GM12878 (cell line): ENCODE measurements at regions not wholly inside any gene's neighbourhood (a gene's known extent, or its start where the extent isn't known, plus 50 kb on each side); places are given as distances from the start of the nearest gene placed in this dataset.

Source experiments
- ATAC-seq: fragments of 200-7000 bp; cut with Tn5 transposase; 3 replicates; pipeline ENCODE4 v1.9.1; 2020; ENCODE audit warnings: mild to moderate bottlenecking, moderate library complexity
- BruUV-seq: library from RNA; stranded (reverse); fragments of 400-500 nt; replicated peaks from 2 replicates; lab custom pipeline; 2021; lab: Mats Ljungman, UMichigan
- CTCF ChIA-PET: fragments of 300-600 bp; sonication (Branson Sonifier 250); formaldehyde crosslinking; extraction: SDS; loops from one replicate; lab custom pipeline; 2021; ENCODE audit warnings: inconsistent platforms; lab: Yijun Ruan, JAX
- POLR2A ChIA-PET: fragments of 350-600 bp; formaldehyde crosslinking; extraction: SDS; loops from one replicate; lab custom pipeline; 2021; ENCODE audit warnings: inconsistent platforms; lab: Charles Lee
- RAD21 ChIA-PET: fragments of 300-600 bp; sonication (Branson Sonifier 250); formaldehyde crosslinking; loops from one replicate; lab custom pipeline; 2023; ENCODE audit warnings: antibody characterized with exemption; ENCODE audit not compliant: unreplicated experiment; lab: Charles Lee
- SMC1A ChIA-PET: fragments of 300-600 bp; sonication (Branson Sonifier 250); formaldehyde crosslinking; loops from one replicate; lab custom pipeline; 2023; ENCODE audit not compliant: unreplicated experiment, uncharacterized antibody; lab: Charles Lee
- DNase-seq: peaks from one replicate; pipeline ENCODE4 v3.0.0-alpha.2; 2011; ENCODE audit warnings: low read depth, low spot score
- FAIRE-seq: peaks from 3 replicates; lab custom pipeline; 2011; peaks lifted over from hg19 to GRCh38; lab: Jason Lieb, UNC
- H2AFZ ChIP-seq: 2 replicates; pipeline ENCODE4 v1.6.0; 2011; ENCODE audit warnings: low read depth, low read length, control low read depth; ENCODE audit not compliant: control insufficient read depth
- H3K27ac ChIP-seq: 2 replicates; pipeline ENCODE4 v1.5.1; 2011; ENCODE audit warnings: control low read depth; ENCODE audit not compliant: control insufficient read depth, insufficient read depth
- H3K27me3 ChIP-seq, 2 experiments: replicated peaks in 1 of 2; 2 replicates each; pipeline versions ENCODE4 v1.6.0 to v1.6.1; 2011; ENCODE audit warnings: low read length in 1 of 2; ENCODE audit not compliant: control insufficient read depth in 2 of 2, insufficient read depth in 2 of 2
- H3K36me3 ChIP-seq, 2 experiments: 2 replicates each; pipeline ENCODE4 v1.5.1; 2011; ENCODE audit warnings: low read length in 1 of 2; ENCODE audit not compliant: control insufficient read depth in 2 of 2, insufficient read depth in 2 of 2
- H3K4me1 ChIP-seq: 2 replicates; pipeline ENCODE4 v1.6.1; 2011; ENCODE audit warnings: mild to moderate bottlenecking, low read length, moderate library complexity, mixed read lengths; ENCODE audit not compliant: control insufficient read depth, insufficient read depth
- H3K4me2 ChIP-seq: 2 replicates; pipeline ENCODE4 v1.6.0; 2011; ENCODE audit warnings: control low read depth; ENCODE audit not compliant: control insufficient read depth, insufficient read depth
- H3K4me3 ChIP-seq: fragments of 200-600 bp; sonication (generic); 2 replicates; pipeline ENCODE4 v1.5.1; 2016
- H3K79me2 ChIP-seq: 2 replicates; pipeline ENCODE4 v1.6.0; 2011; ENCODE audit warnings: low read length; ENCODE audit not compliant: control insufficient read depth, insufficient read depth
- H3K9ac ChIP-seq: 2 replicates; pipeline ENCODE4 v1.8.0; 2011; ENCODE audit warnings: low read length, control low read depth, mixed read lengths; ENCODE audit not compliant: control insufficient read depth, insufficient read depth
- H3K9me3 ChIP-seq: replicated peaks from 3 replicates; pipeline ENCODE4 v1.5.1; 2011; ENCODE audit warnings: mild to moderate bottlenecking, low read length; ENCODE audit not compliant: control insufficient read depth, insufficient read depth
- H4K20me1 ChIP-seq: 2 replicates; pipeline ENCODE4 v1.6.0; 2011; ENCODE audit not compliant: control insufficient read depth, insufficient read depth
- BCL11A ChIP-seq: IDR thresholded peaks from 2 replicates; pipeline ENCODE4 v1.6.1; 2011; ENCODE audit warnings: low read depth, low read length
- KDM1A ChIP-seq: fragments of 200-600 bp; sonication (generic); IDR thresholded peaks from 2 replicates; pipeline ENCODE4 v1.6.1; 2016; ENCODE audit warnings: borderline replicate concordance
- NFIC ChIP-seq: IDR thresholded peaks from 2 replicates; pipeline ENCODE4 v1.6.1; 2012; ENCODE audit warnings: low read depth, mild to moderate bottlenecking, inconsistent platforms, low read length, moderate library complexity
- POLR2AphosphoS5 ChIP-seq: IDR thresholded peaks from 2 replicates; pipeline ENCODE4 v1.6.1; 2011; ENCODE audit warnings: mild to moderate bottlenecking, low read length, inconsistent platforms
- WGBS: methylation state at CpG from one replicate; pipeline ENCODE4 v1.1.6; 2016; ENCODE audit warnings: low lambda C conversion rate; ENCODE audit not compliant: insufficient replicate concordance, insufficient coverage; ENCODE audit errors: missing lambda C conversion rate; 5-methylcytosine and 5-hydroxymethylcytosine counted together
- in situ Hi-C: fragments of 300-500 bp; cut with MboI; formaldehyde crosslinking; loops from 9 replicates; pipeline ENCODE4 v1.14.3; 2018; ENCODE audit warnings: mixed read lengths
- intact Hi-C: fragments of 100-400 bp; cut with micrococcal nuclease; formaldehyde crosslinking; loops from one replicate; pipeline ENCODE4 v1.14.2; 2022; ENCODE audit not compliant: unreplicated experiment
- TF ChIP-seq, protein P1 (sequence below): fragments of 450-650 bp; IDR thresholded peaks from 2 replicates; pipeline ENCODE4 v1.6.1; 2016; ENCODE audit warnings: mild to moderate bottlenecking, moderate library complexity, borderline replicate concordance

DNA sequence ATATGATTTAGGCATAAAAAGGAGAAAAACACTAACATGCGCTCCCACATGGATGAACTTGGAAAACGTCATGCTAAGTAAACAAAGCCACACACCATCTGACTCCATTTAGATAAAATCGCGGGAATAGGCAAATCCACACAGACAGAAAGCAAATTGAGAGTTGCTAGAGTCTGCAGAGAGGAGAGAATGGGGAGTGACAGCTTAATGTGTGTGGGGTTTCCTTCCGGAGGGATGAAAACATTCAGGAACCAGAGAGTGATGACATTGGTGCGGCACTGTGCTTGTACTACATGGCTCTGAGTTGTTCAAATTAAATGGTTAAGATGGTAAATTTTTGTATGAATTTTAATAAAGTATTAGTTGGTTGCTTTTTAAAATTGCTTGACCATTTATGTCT lies 482.9 kb upstream of the AKR1E2 start:
- ATAC-seq (no peak), DNase-seq (no peak), FAIRE-seq (no peak)
- ChIA-PET POLR2A (no interaction called here), CTCF (no interaction called here), RAD21 (no interaction called here), SMC1A (no interaction called here)
- no peaks in the 10 kb centered on the region for H3K79me2 ChIP-seq
- intact Hi-C loops = no loop called here
- no peaks in the 10 kb centered on the region for H3K9me3 ChIP-seq
- H3K27me3 ChIP-seq = no peaks in the 10 kb centered on the region
- in situ Hi-C loops = no loop called here
- no peaks in the 10 kb centered on the region for H4K20me1 ChIP-seq
- no peak overlapping the region for H2AFZ ChIP-seq
- no peak overlapping the region for H3K27ac ChIP-seq
- no peak overlapping the region for H3K4me3 ChIP-seq
- H3K9ac ChIP-seq = no peak overlapping the region
- TF ChIP-seq POLR2AphosphoS5 (no peak), BCL11A (no peak), KDM1A (no peak), NFIC (no peak)
- TF ChIP-seq, protein P1, sequence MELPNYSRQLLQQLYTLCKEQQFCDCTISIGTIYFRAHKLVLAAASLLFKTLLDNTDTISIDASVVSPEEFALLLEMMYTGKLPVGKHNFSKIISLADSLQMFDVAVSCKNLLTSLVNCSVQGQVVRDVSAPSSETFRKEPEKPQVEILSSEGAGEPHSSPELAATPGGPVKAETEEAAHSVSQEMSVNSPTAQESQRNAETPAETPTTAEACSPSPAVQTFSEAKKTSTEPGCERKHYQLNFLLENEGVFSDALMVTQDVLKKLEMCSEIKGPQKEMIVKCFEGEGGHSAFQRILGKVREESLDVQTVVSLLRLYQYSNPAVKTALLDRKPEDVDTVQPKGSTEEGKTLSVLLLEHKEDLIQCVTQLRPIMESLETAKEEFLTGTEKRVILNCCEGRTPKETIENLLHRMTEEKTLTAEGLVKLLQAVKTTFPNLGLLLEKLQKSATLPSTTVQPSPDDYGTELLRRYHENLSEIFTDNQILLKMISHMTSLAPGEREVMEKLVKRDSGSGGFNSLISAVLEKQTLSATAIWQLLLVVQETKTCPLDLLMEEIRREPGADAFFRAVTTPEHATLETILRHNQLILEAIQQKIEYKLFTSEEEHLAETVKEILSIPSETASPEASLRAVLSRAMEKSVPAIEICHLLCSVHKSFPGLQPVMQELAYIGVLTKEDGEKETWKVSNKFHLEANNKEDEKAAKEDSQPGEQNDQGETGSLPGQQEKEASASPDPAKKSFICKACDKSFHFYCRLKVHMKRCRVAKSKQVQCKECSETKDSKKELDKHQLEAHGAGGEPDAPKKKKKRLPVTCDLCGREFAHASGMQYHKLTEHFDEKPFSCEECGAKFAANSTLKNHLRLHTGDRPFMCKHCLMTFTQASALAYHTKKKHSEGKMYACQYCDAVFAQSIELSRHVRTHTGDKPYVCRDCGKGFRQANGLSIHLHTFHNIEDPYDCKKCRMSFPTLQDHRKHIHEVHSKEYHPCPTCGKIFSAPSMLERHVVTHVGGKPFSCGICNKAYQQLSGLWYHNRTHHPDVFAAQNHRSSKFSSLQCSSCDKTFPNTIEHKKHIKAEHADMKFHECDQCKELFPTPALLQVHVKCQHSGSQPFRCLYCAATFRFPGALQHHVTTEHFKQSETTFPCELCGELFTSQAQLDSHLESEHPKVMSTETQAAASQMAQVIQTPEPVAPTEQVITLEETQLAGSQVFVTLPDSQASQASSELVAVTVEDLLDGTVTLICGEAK = no peak
- no peaks in the 10 kb centered on the region for H3K36me3 ChIP-seq
- WGBS = 88% methylated on average over 6 of the region's 6 CpGs
- BruUV-seq = no TSS peak
- H3K4me1 ChIP-seq = no peaks in the 10 kb centered on the region
- H3K4me2 ChIP-seq = no peak overlapping the region
